Liver (tissue), 8 donors: ENCODE measurements at regions not wholly inside any gene's neighbourhood (a gene's known extent, or its start where the extent isn't known, plus 50 kb on each side); places are given as distances from the start of the nearest gene placed in this dataset.
"Not testable (repeated sequence)": the region's sequence is repeated elsewhere in the genome, so short reads cannot be mapped to it uniquely, and the experiment has no call there.

Experiments used
- DNase-seq: peaks from one replicate; pipeline ENCODE4 v3.0.0-alpha.2; 2017; ENCODE audit warnings: low spot score
- H3K27ac ChIP-seq, 2 donors: one replicate each; pipeline ENCODE4 v1.7.0; 2013; ENCODE audit warnings: inconsistent platforms in 2 of 2, low read length in 2 of 2, control low read depth in 1 of 2, low read depth in 1 of 2, mild to moderate bottlenecking in 1 of 2
- H3K27me3 ChIP-seq, 4 donors: one replicate each; pipeline versions ENCODE4 v1.6.1 to v1.7.0; 2013; ENCODE audit warnings: low read length in 3 of 4, inconsistent platforms in 1 of 4, mild to moderate bottlenecking in 1 of 4, moderate library complexity in 1 of 4; ENCODE audit not compliant: control insufficient read depth in 4 of 4, insufficient read depth in 4 of 4
- H3K36me3 ChIP-seq, 4 donors: one replicate each; pipeline versions ENCODE4 v1.6.1 to v1.7.0; 2013; ENCODE audit warnings: low read length in 3 of 4, mild to moderate bottlenecking in 3 of 4, low read depth in 1 of 4, moderate library complexity in 1 of 4; ENCODE audit not compliant: control insufficient read depth in 4 of 4, insufficient read depth in 3 of 4
- H3K4me1 ChIP-seq, 4 donors: one replicate each; pipeline versions ENCODE4 v1.6.1 to v1.7.0; 2013; ENCODE audit warnings: low read length in 3 of 4, mild to moderate bottlenecking in 3 of 4, moderate library complexity in 1 of 4; ENCODE audit not compliant: control insufficient read depth in 4 of 4, insufficient read depth in 4 of 4
- H3K4me3 ChIP-seq, 3 donors: one replicate each; pipeline versions ENCODE4 v1.6.1 to v1.7.0; 2013; ENCODE audit warnings: low read length in 3 of 3, control low read depth in 1 of 3, low read depth in 1 of 3, mild to moderate bottlenecking in 1 of 3
- H3K9ac ChIP-seq, 2 donors: one replicate each; pipeline ENCODE4 v1.7.0; 2013; ENCODE audit warnings: low read length in 2 of 2, mild to moderate bottlenecking in 2 of 2, moderate library complexity in 2 of 2, control low read depth in 1 of 2, low read depth in 1 of 2
- H3K9me3 ChIP-seq, 4 donors: one replicate each; pipeline versions ENCODE4 v1.6.1 to v1.7.0; 2013; ENCODE audit warnings: low read length in 3 of 4; ENCODE audit not compliant: control insufficient read depth in 4 of 4
- EGR1 ChIP-seq, 2 donors: IDR thresholded peaks; 2 replicates each; pipeline ENCODE4 v1.6.1; 2016 to 2018; ENCODE audit warnings: antibody characterized with exemption in 2 of 2, low read depth in 2 of 2
- FOXA1 ChIP-seq: IDR thresholded peaks from 2 replicates; pipeline ENCODE4 v1.6.1; 2016; ENCODE audit warnings: antibody characterized with exemption
- FOXA2 ChIP-seq: IDR thresholded peaks from 2 replicates; pipeline ENCODE4 v1.6.1; 2016; ENCODE audit warnings: antibody characterized with exemption
- GABPA ChIP-seq, 2 donors: IDR thresholded peaks in 1 of 2; conservative IDR thresholded peaks in 1 of 2; 2 replicates each; pipeline ENCODE4 v1.6.1; 2016; ENCODE audit warnings: antibody characterized with exemption in 2 of 2, mild to moderate bottlenecking in 1 of 2, moderate library complexity in 1 of 2
- HNF4A ChIP-seq, 2 donors: conservative IDR thresholded peaks; 2 replicates each; pipeline ENCODE4 v1.6.1; 2016; ENCODE audit warnings: antibody characterized with exemption in 2 of 2, mild to moderate bottlenecking in 2 of 2
- HNF4G ChIP-seq: IDR thresholded peaks from 2 replicates; pipeline ENCODE4 v1.6.1; 2016; ENCODE audit warnings: antibody characterized with exemption
- JUND ChIP-seq, 2 donors: IDR thresholded peaks; 2 replicates each; pipeline ENCODE4 v1.6.1; 2016; ENCODE audit warnings: antibody characterized with exemption in 2 of 2
- NR2F2 ChIP-seq: IDR thresholded peaks from 2 replicates; pipeline ENCODE4 v1.6.1; 2016; ENCODE audit warnings: antibody characterized with exemption
- RAD21 ChIP-seq, 2 donors: IDR thresholded peaks; 2 replicates each; pipeline ENCODE4 v1.6.1; 2016; ENCODE audit warnings: antibody characterized with exemption in 2 of 2, mild to moderate bottlenecking in 2 of 2
- REST ChIP-seq: IDR thresholded peaks from 2 replicates; pipeline ENCODE4 v1.6.1; 2016; ENCODE audit warnings: antibody characterized with exemption, mild to moderate bottlenecking
- RXRA ChIP-seq, 2 donors: IDR thresholded peaks; 2 replicates each; pipeline ENCODE4 v1.6.1; 2017 to 2018; ENCODE audit warnings: antibody characterized with exemption in 2 of 2, mild to moderate bottlenecking in 1 of 2
- SP1 ChIP-seq: IDR thresholded peaks from 2 replicates; pipeline ENCODE4 v1.6.1; 2018; ENCODE audit warnings: antibody characterized with exemption, mild to moderate bottlenecking
- TAF1 ChIP-seq: conservative IDR thresholded peaks from 2 replicates; pipeline ENCODE4 v1.6.1; 2016; ENCODE audit warnings: antibody characterized with exemption, mild to moderate bottlenecking
- YY1 ChIP-seq: IDR thresholded peaks from 2 replicates; pipeline ENCODE4 v1.6.1; 2016; ENCODE audit warnings: antibody characterized with exemption, mild to moderate bottlenecking
- ZBTB33 ChIP-seq: IDR thresholded peaks from 2 replicates; pipeline ENCODE4 v1.6.1; 2016; ENCODE audit warnings: antibody characterized with exemption
- WGBS: extraction: QIAGEN DNeasy Blood & Tissue Kit; methylation state at CpG from one replicate; pipeline ENCODE4 v1.1.7; 2013; 5-methylcytosine and 5-hydroxymethylcytosine counted together
- TF ChIP-seq, protein P1 (sequence below): fragments of 150-350 bp; IDR thresholded peaks from 2 replicates; pipeline ENCODE4 v1.5.1; 2017; ENCODE audit warnings: improper control_type of control experiment, low read depth, low read length; ENCODE audit not compliant: missing input control
- TF ChIP-seq, protein P2 (sequence below): IDR thresholded peaks from 2 replicates; pipeline ENCODE4 v1.6.1; 2016; ENCODE audit warnings: antibody characterized with exemption
- TF ChIP-seq, protein P3 (sequence below): IDR thresholded peaks from 2 replicates; pipeline ENCODE4 v1.6.1; 2016; ENCODE audit warnings: antibody characterized with exemption
- donor health status: healthy.
- donor health status: healthy.
- donor health status: healthy.
- donor health status: healthy.
- donor health status: healthy.

DNA sequence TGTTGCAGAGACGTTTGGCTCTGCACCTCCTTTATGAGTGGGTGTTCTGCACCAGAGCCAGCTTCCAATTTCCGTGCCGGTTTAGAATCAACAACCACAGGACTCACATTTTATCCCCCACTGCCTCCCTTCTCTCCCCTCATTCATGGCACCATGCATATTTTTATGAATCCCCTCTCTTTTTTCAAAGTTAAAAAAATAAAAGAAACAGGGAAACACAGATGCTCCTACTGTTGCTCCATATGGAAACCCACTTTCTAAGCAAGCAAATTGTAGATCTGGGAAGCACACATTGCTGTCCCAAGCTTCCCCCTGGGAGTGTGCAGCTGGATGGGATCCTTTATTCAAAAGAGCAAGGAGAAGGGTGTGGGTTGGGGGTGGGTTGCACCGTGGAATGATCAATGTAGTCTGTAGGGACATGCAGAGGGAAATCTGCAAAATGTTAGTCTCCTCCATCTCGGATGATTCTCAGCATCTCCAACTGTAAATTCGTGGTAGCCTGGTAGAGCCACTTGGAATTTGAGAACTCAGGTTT, 410.0 kb upstream of the ADAMTSL1 start:
- H3K9ac ChIP-seq: no peak overlapping the region
- no peak overlapping the region for H3K4me3 ChIP-seq
- H3K36me3 ChIP-seq: no peaks in the 10 kb centered on the region
- H3K27ac ChIP-seq: no peak overlapping the region
- H3K9me3 ChIP-seq: no peaks in the 10 kb centered on the region
- DNase-seq: no peak
- H3K27me3 ChIP-seq: no peaks in the 10 kb centered on the region
- H3K4me1 ChIP-seq: peaks cover 0 to 8% (median 3%) of the 10 kb centered on the region in 4 donors
- 76% methylated on average over 6 of the region's 6 CpGs for WGBS
- TF ChIP-seq YY1 (no peak), HNF4A (conservative IDR thresholded peaks at IDR 0.05) (no peak), HNF4G (no peak), TAF1 (no peak), EGR1 (IDR thresholded peaks at IDR 0.05; ENCODE audit: low read depth in 2 of 2) (no peak), FOXA1 (no peak), RXRA (IDR thresholded peaks at IDR 0.05) (no peak), NR2F2 (no peak), SP1 (no peak), RAD21 (IDR thresholded peaks at IDR 0.05) (no peak), REST (no peak), FOXA2 (no peak), ZBTB33 (no peak), GABPA (IDR thresholded peaks at IDR 0.05 in 1 of 2, conservative IDR thresholded peaks at IDR 0.05 in 1 of 2) (no peak), JUND (IDR thresholded peaks at IDR 0.05) (no peak)
- TF ChIP-seq, protein P1, sequence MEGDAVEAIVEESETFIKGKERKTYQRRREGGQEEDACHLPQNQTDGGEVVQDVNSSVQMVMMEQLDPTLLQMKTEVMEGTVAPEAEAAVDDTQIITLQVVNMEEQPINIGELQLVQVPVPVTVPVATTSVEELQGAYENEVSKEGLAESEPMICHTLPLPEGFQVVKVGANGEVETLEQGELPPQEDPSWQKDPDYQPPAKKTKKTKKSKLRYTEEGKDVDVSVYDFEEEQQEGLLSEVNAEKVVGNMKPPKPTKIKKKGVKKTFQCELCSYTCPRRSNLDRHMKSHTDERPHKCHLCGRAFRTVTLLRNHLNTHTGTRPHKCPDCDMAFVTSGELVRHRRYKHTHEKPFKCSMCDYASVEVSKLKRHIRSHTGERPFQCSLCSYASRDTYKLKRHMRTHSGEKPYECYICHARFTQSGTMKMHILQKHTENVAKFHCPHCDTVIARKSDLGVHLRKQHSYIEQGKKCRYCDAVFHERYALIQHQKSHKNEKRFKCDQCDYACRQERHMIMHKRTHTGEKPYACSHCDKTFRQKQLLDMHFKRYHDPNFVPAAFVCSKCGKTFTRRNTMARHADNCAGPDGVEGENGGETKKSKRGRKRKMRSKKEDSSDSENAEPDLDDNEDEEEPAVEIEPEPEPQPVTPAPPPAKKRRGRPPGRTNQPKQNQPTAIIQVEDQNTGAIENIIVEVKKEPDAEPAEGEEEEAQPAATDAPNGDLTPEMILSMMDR: no peak
- TF ChIP-seq, protein P2, sequence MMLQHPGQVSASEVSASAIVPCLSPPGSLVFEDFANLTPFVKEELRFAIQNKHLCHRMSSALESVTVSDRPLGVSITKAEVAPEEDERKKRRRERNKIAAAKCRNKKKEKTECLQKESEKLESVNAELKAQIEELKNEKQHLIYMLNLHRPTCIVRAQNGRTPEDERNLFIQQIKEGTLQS: no peak
- TF ChIP-seq, protein P3, sequence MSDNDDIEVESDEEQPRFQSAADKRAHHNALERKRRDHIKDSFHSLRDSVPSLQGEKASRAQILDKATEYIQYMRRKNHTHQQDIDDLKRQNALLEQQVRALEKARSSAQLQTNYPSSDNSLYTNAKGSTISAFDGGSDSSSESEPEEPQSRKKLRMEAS: no peak

DNA sequence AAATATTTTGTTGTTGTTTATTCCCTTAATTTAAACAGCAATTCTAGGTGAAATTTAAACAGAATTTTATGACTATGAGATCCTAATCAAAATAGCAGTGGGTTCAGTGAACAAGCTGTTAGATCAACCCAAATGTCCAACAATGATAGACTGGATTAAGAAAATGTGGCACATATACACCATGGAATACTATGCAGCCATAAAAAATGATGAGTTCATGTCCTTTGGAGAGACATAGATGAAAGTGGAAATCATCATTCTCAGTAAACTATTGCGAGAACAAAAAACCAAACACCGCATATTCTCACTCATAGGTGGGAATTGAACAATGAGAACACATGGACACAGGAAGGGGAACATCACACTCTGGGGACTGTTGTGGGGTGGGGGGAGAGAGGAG, 407.3 kb upstream of the ADAMTSL1 start:
- H3K36me3 ChIP-seq, H3K27ac ChIP-seq, H3K9me3 ChIP-seq, H3K27me3 ChIP-seq, H3K4me1 ChIP-seq, H3K4me3 ChIP-seq, DNase-seq, H3K9ac ChIP-seq: not testable (repeated sequence)
- 99% methylated on average over 2 of the region's 2 CpGs for WGBS
